NCI-H748 treated with DMSO at 0.1 percent for 48 hours (cell line): ENCODE measurements at regions not wholly inside any gene's neighbourhood (a gene's known extent, or its start where the extent isn't known, plus 50 kb on each side); places are given as distances from the start of the nearest gene placed in this dataset.
"Not testable (repeated sequence)": the region's sequence is repeated elsewhere in the genome, so short reads cannot be mapped to it uniquely, and the experiment has no call there.

Experiments
- DNase-seq: peaks from one replicate; lab custom pipeline; 2025; lab: John Stamatoyannopoulos, UW

- DNase-seq, result no peak
Measured at GRCh38 chr3:153615863-153616262, 453.8 kb downstream of the RAP2B start.

DNA sequence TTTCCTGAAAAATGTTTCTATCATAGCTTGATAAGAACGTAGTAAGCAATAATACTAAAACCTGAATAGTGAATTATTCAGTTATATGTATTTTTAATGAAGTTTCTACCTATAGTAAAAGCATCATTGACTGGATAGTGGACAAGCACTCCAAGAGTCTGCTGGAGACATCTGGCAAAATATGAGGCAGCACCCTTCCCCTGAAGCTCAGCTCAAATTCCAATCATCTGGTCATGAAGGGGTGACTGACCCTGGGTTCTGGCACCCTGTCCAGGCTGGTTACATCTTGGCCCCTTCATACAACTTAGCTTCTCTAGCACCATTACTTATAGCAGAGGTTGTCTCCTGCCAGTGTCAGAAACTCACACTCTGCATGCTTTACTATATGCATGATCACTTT is 455.4 kb downstream of the RAP2B start:
- DNase-seq, result no peak

GRCh38 chr3:153618176-153618575 is 456.1 kb downstream of the RAP2B start:
- no peak for DNase-seq

- no peak for DNase-seq
Measured at GRCh38 chr3:153619268-153619667, 457.2 kb downstream of the RAP2B start.

- DNase-seq, result no peak
Measured at GRCh38 chr3:153621953-153622352, 459.9 kb downstream of the RAP2B start.

GRCh38 chr3:153623834-153624233 is 461.8 kb downstream of the RAP2B start:
- no peak for DNase-seq

- no peak for DNase-seq
Measured at GRCh38 chr3:153624310-153625030, 462.4 kb downstream of the RAP2B start.

- DNase-seq, result no peak
Measured at GRCh38 chr3:153625506-153625905, 463.5 kb downstream of the RAP2B start.

- no peak for DNase-seq
Measured at GRCh38 chr3:153626158-153626557, 464.1 kb downstream of the RAP2B start.

DNA sequence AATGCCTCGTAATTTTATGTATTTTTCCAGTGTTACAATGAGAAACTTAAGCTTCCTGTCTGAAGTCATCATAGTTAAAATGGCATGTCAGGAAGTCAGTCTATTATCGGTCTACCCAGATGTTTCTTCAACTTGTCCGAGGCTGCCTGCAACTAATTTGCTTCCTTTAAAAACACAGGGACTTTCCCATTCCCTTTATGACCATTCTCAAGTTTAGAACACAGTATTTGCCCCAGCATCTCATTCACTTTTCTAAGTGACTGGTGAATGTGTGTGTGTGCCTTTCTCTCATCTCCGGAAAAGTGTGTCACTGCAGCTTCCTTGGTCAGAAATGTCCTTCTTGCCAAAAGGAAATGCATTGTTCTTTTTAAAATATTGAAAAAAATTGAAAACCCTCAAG is 466.6 kb downstream of the RAP2B start:
- DNase-seq, result no peak

DNA sequence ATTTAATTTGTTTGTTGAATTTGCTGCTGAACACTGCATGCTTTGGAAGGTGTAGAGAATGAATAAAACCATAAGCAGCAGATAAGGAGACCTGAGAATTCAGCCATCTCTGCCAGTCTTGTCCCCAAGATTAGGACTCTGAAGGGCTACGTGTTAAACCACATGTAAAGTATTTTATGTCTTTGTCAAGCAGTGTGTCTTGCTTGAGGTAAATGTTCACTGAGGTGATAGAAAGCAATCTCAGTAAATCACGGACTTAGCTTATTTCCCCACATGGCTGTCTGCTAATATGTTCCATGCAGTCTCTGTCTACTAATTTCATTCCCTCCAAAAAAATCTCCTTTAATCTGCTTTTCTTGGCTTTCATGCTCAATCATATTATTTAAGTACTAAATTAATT is 467.1 kb downstream of the RAP2B start:
- DNase-seq, result no peak

DNA sequence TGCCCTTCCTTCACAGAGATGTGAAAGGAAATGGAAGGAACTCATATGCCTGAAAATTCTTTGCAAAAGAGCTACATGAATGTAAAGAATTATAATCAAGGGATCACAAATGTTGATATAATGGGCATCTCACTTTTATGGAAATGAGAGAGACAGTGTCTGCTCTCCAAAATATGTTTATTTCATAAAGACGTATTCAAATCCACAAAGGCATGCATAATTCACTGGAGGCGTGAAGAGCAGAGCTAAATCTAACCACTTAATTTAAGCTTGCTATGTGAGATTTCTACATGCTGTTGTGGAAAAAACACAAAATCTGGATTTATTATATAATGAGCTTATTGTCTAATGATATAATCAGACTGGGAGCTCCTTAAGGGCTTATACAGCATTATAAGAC is 469.1 kb downstream of the RAP2B start:
- DNase-seq, result no peak

- DNase-seq, result no peak
Measured at GRCh38 chr3:153631664-153632063, 469.6 kb downstream of the RAP2B start.

DNA sequence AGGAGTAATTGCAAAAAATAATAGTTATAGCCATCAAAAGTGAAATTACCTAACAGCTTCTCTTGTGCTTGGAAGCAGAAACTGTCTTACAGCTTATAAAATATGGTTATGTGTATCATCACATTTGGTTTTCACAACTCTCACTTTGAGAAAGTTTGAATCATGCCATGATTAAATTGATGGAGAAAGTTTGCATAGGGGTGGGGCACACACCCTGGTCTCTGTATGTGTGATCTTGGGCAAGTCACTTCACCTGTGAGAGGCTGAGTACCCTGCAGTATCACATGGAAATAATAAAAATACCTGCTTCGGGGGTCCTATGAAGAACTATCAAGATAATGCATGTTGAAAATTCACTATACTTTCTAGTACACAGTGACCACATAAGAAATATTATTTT is 471.4 kb downstream of the RAP2B start:
- no peak for DNase-seq

GRCh38 chr3:153634683-153635082 is 472.7 kb downstream of the RAP2B start:
- DNase-seq, result no peak

DNA sequence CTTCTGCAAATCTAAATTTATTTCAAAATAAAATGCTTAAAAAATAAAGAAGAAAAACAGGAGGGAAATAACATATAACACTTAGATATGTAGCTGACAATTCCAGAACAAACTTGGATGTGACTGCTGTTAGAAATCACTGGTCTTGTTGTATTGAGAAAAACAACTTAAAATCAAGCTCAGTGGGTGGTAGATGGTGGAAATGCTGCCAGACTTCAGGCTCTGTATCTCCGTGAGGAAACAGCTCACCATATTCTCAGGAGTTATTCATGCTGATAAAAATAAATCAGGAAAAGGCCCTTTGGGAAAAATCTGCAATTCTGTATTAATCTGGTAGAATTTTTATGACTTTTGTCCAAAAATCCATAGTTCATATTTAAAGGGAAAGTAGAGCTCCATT is 477.6 kb downstream of the RAP2B start:
- DNase-seq, result no peak

DNA sequence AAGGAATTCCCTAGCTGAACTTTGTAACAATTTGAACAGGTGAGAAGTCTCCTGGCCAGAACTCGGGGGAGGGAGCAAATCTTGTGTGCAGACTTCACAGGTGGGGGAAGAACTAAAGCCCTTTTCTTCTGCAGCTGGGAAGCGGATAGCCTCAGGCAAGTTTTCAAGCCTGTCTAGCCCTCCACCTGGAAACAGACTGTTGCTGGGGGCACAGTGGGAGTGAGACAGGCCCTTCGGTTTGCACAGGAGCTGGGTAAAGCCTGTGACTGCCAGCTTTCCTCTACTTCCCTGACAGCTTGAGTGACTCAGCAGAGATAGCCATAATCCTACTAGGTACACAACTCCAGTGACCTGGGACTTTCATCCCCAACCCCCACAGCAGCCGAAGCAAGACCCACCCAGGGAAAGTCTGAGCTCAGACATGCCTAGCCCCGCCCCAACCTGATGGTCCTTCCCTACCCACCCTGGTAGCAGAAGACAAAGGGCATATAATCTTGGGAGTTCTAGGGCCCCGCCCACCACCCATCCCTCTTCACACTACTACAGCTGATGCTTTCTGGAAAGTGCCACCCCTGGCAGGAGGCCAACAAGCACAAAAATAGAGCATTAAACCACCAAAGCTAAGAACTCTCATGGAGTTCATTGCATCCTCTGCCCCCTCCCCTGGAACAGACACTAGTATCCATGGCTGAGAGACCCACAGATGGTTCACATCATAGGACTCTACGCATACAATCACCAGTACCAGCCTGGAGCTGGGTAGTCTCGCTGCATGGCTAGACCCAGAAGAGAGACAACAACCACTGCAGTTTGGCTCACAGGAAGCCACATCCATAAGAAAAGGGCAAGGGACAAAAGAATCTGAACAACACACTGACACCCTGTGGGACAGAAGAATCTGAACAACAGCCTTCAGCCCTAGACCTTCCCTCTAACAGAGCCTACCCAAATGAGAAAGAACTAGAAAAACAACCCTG is 479.0 kb downstream of the RAP2B start:
- no peak for DNase-seq

GRCh38 chr3:153642576-153642975 is 478.6 kb upstream of the ARHGEF26 start:
- DNase-seq, result not testable (repeated sequence)

- DNase-seq, result not testable (repeated sequence)
Measured at GRCh38 chr3:153643471-153643870, 477.7 kb upstream of the ARHGEF26 start.

GRCh38 chr3:153649286-153649839 is 471.8 kb upstream of the ARHGEF26 start:
- DNase-seq, result no peak

DNA sequence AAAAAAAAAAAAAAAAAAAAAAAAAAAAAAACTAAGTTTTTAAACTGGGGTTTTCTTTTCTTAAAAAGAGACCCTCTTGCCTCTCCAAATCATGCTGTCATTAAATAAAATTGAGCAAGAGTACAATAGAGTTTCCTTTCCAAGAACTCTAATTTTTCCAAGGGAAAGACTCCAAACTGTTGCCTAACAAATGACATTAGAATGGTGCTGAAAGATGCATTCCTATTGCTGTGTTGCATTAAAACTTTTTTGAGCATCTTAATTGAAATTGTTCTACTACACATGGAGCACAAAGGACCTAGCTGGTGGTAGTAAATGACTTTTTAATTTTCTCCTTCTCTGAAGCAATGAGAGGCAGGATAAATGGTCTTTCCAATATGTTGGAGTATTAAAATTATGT is 469.1 kb upstream of the ARHGEF26 start:
- DNase-seq, result no peak

GRCh38 chr3:153657046-153657445 is 464.1 kb upstream of the ARHGEF26 start:
- DNase-seq, result no peak

DNA sequence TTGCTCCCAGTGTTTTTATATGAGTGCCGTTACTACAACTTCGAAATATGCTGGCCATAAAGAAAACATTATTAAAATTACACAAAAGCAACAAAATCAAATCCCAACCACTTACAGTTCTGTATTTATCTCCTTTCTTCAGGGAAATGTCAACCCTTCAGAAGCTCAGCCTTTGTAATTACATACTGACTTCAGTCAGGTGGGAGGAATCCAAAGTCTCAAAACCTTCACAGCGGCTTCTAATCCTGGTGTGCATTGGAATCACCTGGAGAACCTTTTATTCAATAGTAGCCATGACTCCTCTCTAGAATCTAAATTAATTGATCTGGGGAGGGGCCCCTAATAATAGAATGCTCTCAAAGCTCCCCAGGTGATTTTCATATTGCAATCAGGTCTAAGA is 463.7 kb upstream of the ARHGEF26 start:
- DNase-seq, result no peak
